Endothelial cell of umbilical vein (primary cell): ENCODE measurements at regions not wholly inside any gene's neighbourhood (a gene's known extent, or its start where the extent isn't known, plus 50 kb on each side); places are given as distances from the start of the nearest gene placed in this dataset.

Experiments
- BruUV-seq: library from RNA; stranded (reverse); fragments of 400-500 nt; replicated peaks from 2 replicates; lab custom pipeline; 2021; lab: Mats Ljungman, UMichigan
- CTCF ChIA-PET: fragments of 300-600, 350-600 bp; sonication (Branson Sonifier 250); formaldehyde crosslinking; loops from one replicate; lab custom pipeline; 2021; ENCODE audit warnings: antibody characterized with exemption, inconsistent platforms; lab: Charles Lee
- POLR2A ChIA-PET: fragments of 300-600, 350-600 bp; sonication (Branson Sonifier 250); formaldehyde crosslinking; loops from one replicate; lab custom pipeline; 2021; ENCODE audit warnings: antibody characterized with exemption, inconsistent platforms; lab: Charles Lee
- DNase-seq: peaks from one replicate; pipeline ENCODE4 v3.0.0-alpha.2; 2011; ENCODE audit warnings: low read depth, low spot score
- FAIRE-seq: peaks from 2 replicates; lab custom pipeline; 2011; peaks lifted over from hg19 to GRCh38; lab: Jason Lieb, UNC
- H2AFZ ChIP-seq: 2 replicates; pipeline ENCODE4 v1.6.0; 2012; ENCODE audit warnings: low read depth, low read length, control low read depth, inconsistent platforms
- H3K27ac ChIP-seq: 2 replicates; pipeline ENCODE4 v1.5.1; 2011; ENCODE audit warnings: low read depth, mild to moderate bottlenecking, control low read depth, low read length, moderate library complexity; ENCODE audit not compliant: insufficient read depth
- H3K27me3 ChIP-seq, 2 experiments: 2 replicates each; pipeline versions ENCODE4 v1.6.0 to v1.6.1; 2011; ENCODE audit warnings: low read length in 2 of 2, mixed read lengths in 1 of 2; ENCODE audit not compliant: control insufficient read depth in 2 of 2, insufficient read depth in 2 of 2
- H3K36me3 ChIP-seq, 2 experiments: 2 replicates in 1 of 2; 3 replicates in 1 of 2; pipeline ENCODE4 v1.5.1; 2011; ENCODE audit warnings: low read length in 2 of 2, mild to moderate bottlenecking in 1 of 2, moderate library complexity in 1 of 2; ENCODE audit not compliant: control insufficient read depth in 2 of 2, insufficient read depth in 2 of 2; ENCODE audit errors: extremely low read depth in 1 of 2
- H3K4me1 ChIP-seq: 3 replicates; pipeline ENCODE4 v1.5.1; 2011; ENCODE audit warnings: mild to moderate bottlenecking, low read length; ENCODE audit not compliant: control insufficient read depth, insufficient read depth; ENCODE audit errors: extremely low read depth
- H3K4me2 ChIP-seq: 2 replicates; pipeline ENCODE4 v1.6.1; 2011; ENCODE audit warnings: low read length, control low read depth, mixed read lengths; ENCODE audit not compliant: insufficient read depth
- H3K4me3 ChIP-seq, 3 experiments: fragments of 200-600 bp in 1 of 3; sonication (generic), shearing (Covaris generic) in 1 of 3; replicated peaks in 1 of 3; 2 replicates each; pipeline ENCODE4 v1.5.1; 2011 to 2016; ENCODE audit warnings: control low read depth in 3 of 3, low read length in 3 of 3, mild to moderate bottlenecking in 2 of 3, inconsistent platforms in 1 of 3, low read depth in 1 of 3, moderate library complexity in 1 of 3; ENCODE audit not compliant: insufficient read depth in 1 of 3
- H3K79me2 ChIP-seq: 2 replicates; pipeline ENCODE4 v1.6.0; 2012; ENCODE audit warnings: low read length, inconsistent platforms; ENCODE audit not compliant: control insufficient read depth, insufficient read depth
- H3K9ac ChIP-seq: replicated peaks from 2 replicates; pipeline ENCODE3; 2011; ENCODE audit warnings: low read length, control low read depth; ENCODE audit not compliant: insufficient read depth; ENCODE audit errors: extremely low read depth
- H3K9me1 ChIP-seq: replicated peaks from 3 replicates; pipeline ENCODE4 v1.6.0; 2011; ENCODE audit warnings: mild to moderate bottlenecking, low read length; ENCODE audit not compliant: control insufficient read depth, insufficient read depth; ENCODE audit errors: extremely low read depth
- H3K9me3 ChIP-seq: replicated peaks from 2 replicates; pipeline ENCODE4 v1.5.1; 2012; ENCODE audit warnings: low read length, inconsistent platforms; ENCODE audit not compliant: control insufficient read depth, insufficient read depth
- H4K20me1 ChIP-seq: replicated peaks from 2 replicates; pipeline ENCODE3; 2011; ENCODE audit warnings: mild to moderate bottlenecking, low read length; ENCODE audit not compliant: control insufficient read depth, insufficient read depth; ENCODE audit errors: extremely low read depth
- CTCF ChIP-seq, 2 donors: IDR thresholded peaks; 1 replicate in 1 of 2; 2 replicates in 1 of 2; pipeline ENCODE4 v1.5.1; 2011; ENCODE audit warnings: low read length in 2 of 2, mild to moderate bottlenecking in 2 of 2, moderate library complexity in 2 of 2, control low read depth in 1 of 2, inconsistent platforms in 1 of 2, low read depth in 1 of 2; ENCODE audit not compliant: insufficient read depth in 1 of 2; ENCODE audit errors: extremely low read depth in 1 of 2
- EZH2 ChIP-seq: IDR thresholded peaks from 2 replicates; pipeline ENCODE4 v1.6.1; 2012; ENCODE audit warnings: borderline replicate concordance, low read depth, mild to moderate bottlenecking, moderate library complexity, low read length, inconsistent platforms; ENCODE audit not compliant: severe bottlenecking
- FOS ChIP-seq: IDR thresholded peaks from 2 replicates; pipeline ENCODE4 v1.6.1; 2011; ENCODE audit warnings: mild to moderate bottlenecking, low read length, moderate library complexity, borderline replicate concordance; ENCODE audit not compliant: insufficient read depth
- GATA2 ChIP-seq: IDR thresholded peaks from 2 replicates; pipeline ENCODE4 v1.7.0; 2011; ENCODE audit warnings: low read depth, mild to moderate bottlenecking, moderate library complexity, mixed read lengths, low read length; ENCODE audit not compliant: insufficient read length, insufficient read depth
- JUN ChIP-seq: IDR thresholded peaks from 2 replicates; pipeline ENCODE4 v1.6.1; 2011; ENCODE audit warnings: borderline replicate concordance, low read depth; ENCODE audit not compliant: insufficient read length, insufficient read depth
- MAX ChIP-seq: IDR thresholded peaks from 2 replicates; pipeline ENCODE4 v1.6.1; 2011; ENCODE audit not compliant: insufficient read depth, insufficient read length
- MYC ChIP-seq: IDR thresholded peaks from one replicate; pipeline ENCODE4 v1.6.1; 2011; ENCODE audit warnings: mild to moderate bottlenecking, low read depth, low read length
- POLR2A ChIP-seq: IDR thresholded peaks from 2 replicates; pipeline ENCODE4 v1.6.1; 2012; ENCODE audit warnings: low read depth, mild to moderate bottlenecking, control low read depth, low read length
- POLR2AphosphoS5 ChIP-seq: IDR thresholded peaks from 2 replicates; pipeline ENCODE4 v1.6.1; 2012; ENCODE audit warnings: low read depth, mild to moderate bottlenecking, control low read depth, low read length, moderate library complexity; ENCODE audit not compliant: insufficient read depth
- dilution Hi-C: fragments of 300-500 bp; cut with MboI; formaldehyde crosslinking; loops from one replicate; pipeline ENCODE4 v1.15.0; 2019; ENCODE audit warnings: low sequenced_read_pairs; ENCODE audit not compliant: extremely low pct_ligation_motif_present
- intact Hi-C: fragments of 100-400 bp; cut with micrococcal nuclease; formaldehyde crosslinking; loops from one replicate; pipeline ENCODE4 v1.10.0; 2022

- no peak overlapping the region for H3K4me2 ChIP-seq
- no peaks in the 10 kb centered on the region for H4K20me1 ChIP-seq
- H3K9ac ChIP-seq = no peak overlapping the region
- H3K4me1 ChIP-seq = no peaks in the 10 kb centered on the region
- no peak for FAIRE-seq
- ChIA-PET POLR2A (no interaction called here), CTCF (no interaction called here)
- BruUV-seq = no TSS peak
- dilution Hi-C loops = no loop called here
- H3K4me3 ChIP-seq = no peak overlapping the region
- DNase-seq = no peak
- H3K79me2 ChIP-seq = no peaks in the 10 kb centered on the region
- no peak overlapping the region for H2AFZ ChIP-seq
- H3K27me3 ChIP-seq = no peaks in the 10 kb centered on the region
- TF ChIP-seq MYC (no peak), CTCF (IDR thresholded peaks at IDR 0.05; ENCODE audit: extremely low read depth in 1 of 2, insufficient read depth in 1 of 2, low read depth in 1 of 2, low read length in 2 of 2) (no peak), FOS (no peak), EZH2 (no peak), JUN (no peak), POLR2A (no peak), GATA2 (no peak), MAX (no peak), POLR2AphosphoS5 (no peak)
- no peak overlapping the region for H3K27ac ChIP-seq
- no peaks in the 10 kb centered on the region for H3K36me3 ChIP-seq
- peaks cover 2% of the 10 kb centered on the region for H3K9me3 ChIP-seq
- H3K9me1 ChIP-seq = no peaks in the 10 kb centered on the region
- intact Hi-C loops = no loop called here
Measured at GRCh38 chr6:159342146-159342545, 172.9 kb downstream of the FNDC1 start.
